Ishikawa (cell line): ENCODE measurements at regions not wholly inside any gene's neighbourhood (a gene's known extent, or its start where the extent isn't known, plus 50 kb on each side); places are given as distances from the start of the nearest gene placed in this dataset.

Experiments used
- CEBPB ChIP-seq: IDR thresholded peaks from 2 replicates; pipeline ENCODE4 v1.6.1; 2012
- CREB1 ChIP-seq: IDR thresholded peaks from 2 replicates; pipeline ENCODE4 v1.6.1; 2012; ENCODE audit warnings: low read depth
- EGR1 ChIP-seq: IDR thresholded peaks from 2 replicates; pipeline ENCODE4 v1.6.1; 2012
- EP300 ChIP-seq: IDR thresholded peaks from 2 replicates; pipeline ENCODE4 v1.6.1; 2012; ENCODE audit warnings: borderline replicate concordance
- FOXM1 ChIP-seq: IDR thresholded peaks from 2 replicates; pipeline ENCODE4 v1.6.1; 2012; ENCODE audit warnings: low read depth, borderline replicate concordance
- MAX ChIP-seq: IDR thresholded peaks from 2 replicates; pipeline ENCODE4 v1.6.1; 2012
- NFIC ChIP-seq: IDR thresholded peaks from 2 replicates; pipeline ENCODE4 v1.6.1; 2012
- RAD21 ChIP-seq: IDR thresholded peaks from 2 replicates; pipeline ENCODE4 v1.6.1; 2012; ENCODE audit warnings: low read depth
- REST ChIP-seq: IDR thresholded peaks from 2 replicates; pipeline ENCODE4 v1.6.1; 2012; ENCODE audit warnings: low read depth, mild to moderate bottlenecking
- TAF1 ChIP-seq: IDR thresholded peaks from 2 replicates; pipeline ENCODE4 v1.6.1; 2012; ENCODE audit warnings: low read depth, mild to moderate bottlenecking
- TCF12 ChIP-seq: IDR thresholded peaks from 2 replicates; pipeline ENCODE4 v1.6.1; 2012; ENCODE audit warnings: low read depth
- TEAD4 ChIP-seq: IDR thresholded peaks from 2 replicates; pipeline ENCODE4 v1.6.1; 2012
- YY1 ChIP-seq: IDR thresholded peaks from 2 replicates; pipeline ENCODE4 v1.6.1; 2012; ENCODE audit warnings: low read depth
- ZBTB7A ChIP-seq: IDR thresholded peaks from 2 replicates; pipeline ENCODE4 v1.6.1; 2012; ENCODE audit warnings: low read depth
- TF ChIP-seq, protein P1 (sequence below): IDR thresholded peaks from 2 replicates; pipeline ENCODE4 v1.6.1; 2012

DNA sequence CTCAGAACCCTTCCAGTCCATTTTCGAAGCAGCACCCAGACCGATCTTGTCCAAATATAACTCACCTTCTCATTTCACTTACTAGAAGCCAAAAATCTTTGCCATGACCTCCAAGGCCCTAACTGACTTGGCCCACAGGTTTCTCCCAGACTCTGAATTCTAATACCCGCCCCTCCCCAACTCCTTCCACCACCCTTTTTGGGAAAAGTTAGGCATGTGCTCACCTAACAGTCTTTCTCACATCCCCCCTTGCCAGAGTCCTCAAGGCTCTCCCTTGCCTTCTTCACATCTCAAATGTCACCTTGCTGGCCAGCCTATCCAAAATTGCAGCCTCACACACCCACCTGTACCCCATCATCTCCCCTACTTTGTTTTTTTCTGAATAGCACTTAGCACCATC, 369.3 kb downstream of the NXPE2 start:
- TF ChIP-seq ZBTB7A, result no peak
- TF ChIP-seq NFIC, result no peak
- TF ChIP-seq MAX, result no peak
- TF ChIP-seq TEAD4, result no peak
- TF ChIP-seq RAD21, result no peak
- no peak for TF ChIP-seq YY1
- TF ChIP-seq EGR1, result no peak

DNA sequence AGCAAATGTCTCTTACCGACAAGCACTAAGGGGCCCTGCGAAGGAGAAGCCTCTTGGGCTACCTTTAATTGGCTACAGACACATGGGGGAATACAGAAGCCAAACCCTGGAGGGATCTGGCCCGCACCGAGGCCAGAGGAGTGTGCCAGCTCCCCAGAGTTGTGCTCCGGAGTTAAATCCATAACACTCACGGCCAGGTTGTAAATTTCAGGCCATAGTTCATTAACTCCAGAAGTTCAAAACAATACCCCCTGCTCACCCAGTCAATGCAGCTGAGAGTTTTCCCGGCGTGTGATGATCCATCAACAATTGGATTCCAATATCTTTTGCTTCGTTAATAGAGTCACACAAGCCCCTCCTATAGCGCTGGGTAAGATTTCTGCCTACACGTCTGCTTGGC, 371.5 kb downstream of the NXPE2 start:
- TF ChIP-seq CREB1 (no peak), EP300 (no peak), NFIC (no peak), RAD21 (no peak), EGR1 (no peak), TAF1 (no peak), MAX (no peak), TCF12 (no peak), CEBPB (no peak)

- TF ChIP-seq EGR1, result no peak
- no peak for TF ChIP-seq EP300
Measured at GRCh38 chr11:115050756-115051155, 372.4 kb downstream of the NXPE2 start.

DNA sequence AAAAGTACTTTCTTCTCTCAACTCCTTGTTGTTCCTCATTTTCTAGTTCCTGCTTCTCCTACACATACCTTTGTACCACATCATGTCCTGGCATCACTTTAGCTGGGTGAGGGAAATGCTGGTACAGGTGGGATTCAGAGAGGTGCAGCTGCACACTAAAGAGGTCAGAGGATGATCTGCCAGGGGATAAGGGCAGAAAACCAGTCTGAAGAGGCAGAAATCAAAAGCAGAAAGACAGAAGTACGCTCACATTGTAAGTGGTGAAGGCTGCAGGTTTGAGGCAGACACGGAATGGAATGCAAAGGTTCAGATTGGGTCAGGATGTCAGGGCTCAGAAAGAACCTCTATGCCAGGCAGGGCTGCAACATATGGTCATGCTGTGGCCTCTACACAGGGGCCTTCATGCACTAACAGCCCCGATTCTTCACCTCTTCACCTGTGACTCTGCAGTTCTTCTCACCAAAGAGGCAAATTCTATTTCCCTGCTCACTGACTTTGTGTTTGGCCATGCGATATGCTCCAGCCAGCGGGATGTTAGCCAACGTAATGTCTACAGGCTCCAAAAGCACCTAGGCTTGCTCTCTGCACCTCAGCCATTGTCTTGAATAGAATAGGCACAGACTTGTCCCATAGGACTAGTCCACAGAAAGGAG, 373.7 kb downstream of the NXPE2 start:
- TF ChIP-seq CEBPB (no peak), EGR1 (no peak), NFIC (no peak), MAX (no peak), YY1 (no peak), ZBTB7A (no peak), TCF12 (no peak), REST (no peak), CREB1 (no peak)

GRCh38 chr11:115052601-115053000, 374.3 kb downstream of the NXPE2 start:
- no peak for TF ChIP-seq TAF1
- no peak for TF ChIP-seq ZBTB7A
- no peak for TF ChIP-seq REST
- TF ChIP-seq CEBPB, result no peak
- TF ChIP-seq FOXM1, result no peak
- no peak for TF ChIP-seq YY1
- no peak for TF ChIP-seq RAD21
- no peak for TF ChIP-seq EGR1
- no peak for TF ChIP-seq TEAD4
- TF ChIP-seq EP300, result no peak
- TF ChIP-seq, protein P1, sequence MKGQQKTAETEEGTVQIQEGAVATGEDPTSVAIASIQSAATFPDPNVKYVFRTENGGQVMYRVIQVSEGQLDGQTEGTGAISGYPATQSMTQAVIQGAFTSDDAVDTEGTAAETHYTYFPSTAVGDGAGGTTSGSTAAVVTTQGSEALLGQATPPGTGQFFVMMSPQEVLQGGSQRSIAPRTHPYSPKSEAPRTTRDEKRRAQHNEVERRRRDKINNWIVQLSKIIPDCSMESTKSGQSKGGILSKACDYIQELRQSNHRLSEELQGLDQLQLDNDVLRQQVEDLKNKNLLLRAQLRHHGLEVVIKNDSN, result no peak
- TF ChIP-seq CREB1, result no peak
- TF ChIP-seq TCF12, result no peak

- TF ChIP-seq EGR1, result no peak
- no peak for TF ChIP-seq TCF12
- TF ChIP-seq REST, result no peak
- no peak for TF ChIP-seq CEBPB
- TF ChIP-seq ZBTB7A, result no peak
- TF ChIP-seq, protein P1, result no peak
- TF ChIP-seq RAD21, result no peak
- no peak for TF ChIP-seq YY1
- TF ChIP-seq TAF1, result no peak
- no peak for TF ChIP-seq TEAD4
- no peak for TF ChIP-seq MAX
- no peak for TF ChIP-seq EP300
- no peak for TF ChIP-seq NFIC
- no peak for TF ChIP-seq CREB1
- no peak for TF ChIP-seq FOXM1
Measured at GRCh38 chr11:115054570-115055538, 376.5 kb downstream of the NXPE2 start.
